ENCODE measurements at regions not wholly inside any gene's neighbourhood (a gene's known extent, or its start where the extent isn't known, plus 50 kb on each side); places are given as distances from the start of the nearest gene placed in this dataset.

DNA sequence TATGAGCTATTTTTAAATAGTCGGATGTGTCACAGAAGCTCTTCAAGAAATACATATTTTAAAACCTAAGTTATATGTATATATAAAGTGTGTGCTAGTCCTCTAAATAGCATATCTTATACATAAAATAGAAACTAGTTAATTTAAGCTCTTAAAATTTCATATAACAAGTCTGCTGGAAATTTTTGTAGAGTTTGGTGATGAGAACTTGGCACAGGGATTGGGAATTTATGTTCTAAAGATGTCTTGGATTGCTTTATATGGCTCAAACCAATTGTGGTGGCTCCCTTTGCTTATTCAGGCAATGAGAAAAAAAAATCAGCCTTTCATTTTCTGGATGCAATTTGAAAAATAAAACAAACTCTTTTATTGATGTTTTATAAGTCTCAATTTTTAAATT lies 142.8 kb upstream of the KCNJ3 start:
- TF ChIP-seq, protein P1, sequence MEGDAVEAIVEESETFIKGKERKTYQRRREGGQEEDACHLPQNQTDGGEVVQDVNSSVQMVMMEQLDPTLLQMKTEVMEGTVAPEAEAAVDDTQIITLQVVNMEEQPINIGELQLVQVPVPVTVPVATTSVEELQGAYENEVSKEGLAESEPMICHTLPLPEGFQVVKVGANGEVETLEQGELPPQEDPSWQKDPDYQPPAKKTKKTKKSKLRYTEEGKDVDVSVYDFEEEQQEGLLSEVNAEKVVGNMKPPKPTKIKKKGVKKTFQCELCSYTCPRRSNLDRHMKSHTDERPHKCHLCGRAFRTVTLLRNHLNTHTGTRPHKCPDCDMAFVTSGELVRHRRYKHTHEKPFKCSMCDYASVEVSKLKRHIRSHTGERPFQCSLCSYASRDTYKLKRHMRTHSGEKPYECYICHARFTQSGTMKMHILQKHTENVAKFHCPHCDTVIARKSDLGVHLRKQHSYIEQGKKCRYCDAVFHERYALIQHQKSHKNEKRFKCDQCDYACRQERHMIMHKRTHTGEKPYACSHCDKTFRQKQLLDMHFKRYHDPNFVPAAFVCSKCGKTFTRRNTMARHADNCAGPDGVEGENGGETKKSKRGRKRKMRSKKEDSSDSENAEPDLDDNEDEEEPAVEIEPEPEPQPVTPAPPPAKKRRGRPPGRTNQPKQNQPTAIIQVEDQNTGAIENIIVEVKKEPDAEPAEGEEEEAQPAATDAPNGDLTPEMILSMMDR (conservative IDR thresholded peaks at IDR 0.05; ENCODE audit: low read depth, low read length) = no peak
- no peak for TF ChIP-seq EZH2 (IDR thresholded peaks at IDR 0.05; ENCODE audit: borderline replicate concordance, low read depth, low read length, poor library complexity, severe bottlenecking)

All from A673 (cell line).